Endothelial cell of umbilical vein (primary cell): ENCODE measurements at regions not wholly inside any gene's neighbourhood (a gene's known extent, or its start where the extent isn't known, plus 50 kb on each side); places are given as distances from the start of the nearest gene placed in this dataset.

Experiments
- EZH2 ChIP-seq: IDR thresholded peaks from 2 replicates; pipeline ENCODE4 v1.6.1; 2012; ENCODE audit warnings: borderline replicate concordance, low read depth, mild to moderate bottlenecking, moderate library complexity, low read length, inconsistent platforms; ENCODE audit not compliant: severe bottlenecking
- FOS ChIP-seq: IDR thresholded peaks from 2 replicates; pipeline ENCODE4 v1.6.1; 2011; ENCODE audit warnings: mild to moderate bottlenecking, low read length, moderate library complexity, borderline replicate concordance; ENCODE audit not compliant: insufficient read depth
- GATA2 ChIP-seq: IDR thresholded peaks from 2 replicates; pipeline ENCODE4 v1.7.0; 2011; ENCODE audit warnings: low read depth, mild to moderate bottlenecking, moderate library complexity, mixed read lengths, low read length; ENCODE audit not compliant: insufficient read length, insufficient read depth
- JUN ChIP-seq: IDR thresholded peaks from 2 replicates; pipeline ENCODE4 v1.6.1; 2011; ENCODE audit warnings: borderline replicate concordance, low read depth; ENCODE audit not compliant: insufficient read length, insufficient read depth
- MYC ChIP-seq: IDR thresholded peaks from one replicate; pipeline ENCODE4 v1.6.1; 2011; ENCODE audit warnings: mild to moderate bottlenecking, low read depth, low read length
- POLR2A ChIP-seq: IDR thresholded peaks from 2 replicates; pipeline ENCODE4 v1.6.1; 2012; ENCODE audit warnings: low read depth, mild to moderate bottlenecking, control low read depth, low read length
- POLR2AphosphoS5 ChIP-seq: IDR thresholded peaks from 2 replicates; pipeline ENCODE4 v1.6.1; 2012; ENCODE audit warnings: low read depth, mild to moderate bottlenecking, control low read depth, low read length, moderate library complexity; ENCODE audit not compliant: insufficient read depth
- TF ChIP-seq, protein P1 (sequence below), 2 donors: IDR thresholded peaks; 1 replicate in 1 of 2; 2 replicates in 1 of 2; pipeline ENCODE4 v1.5.1; 2011; ENCODE audit warnings: low read length in 2 of 2, mild to moderate bottlenecking in 2 of 2, moderate library complexity in 2 of 2, control low read depth in 1 of 2, inconsistent platforms in 1 of 2, low read depth in 1 of 2; ENCODE audit not compliant: insufficient read depth in 1 of 2; ENCODE audit errors: extremely low read depth in 1 of 2
- TF ChIP-seq, protein P2 (sequence below): IDR thresholded peaks from 2 replicates; pipeline ENCODE4 v1.6.1; 2011; ENCODE audit not compliant: insufficient read depth, insufficient read length

DNA sequence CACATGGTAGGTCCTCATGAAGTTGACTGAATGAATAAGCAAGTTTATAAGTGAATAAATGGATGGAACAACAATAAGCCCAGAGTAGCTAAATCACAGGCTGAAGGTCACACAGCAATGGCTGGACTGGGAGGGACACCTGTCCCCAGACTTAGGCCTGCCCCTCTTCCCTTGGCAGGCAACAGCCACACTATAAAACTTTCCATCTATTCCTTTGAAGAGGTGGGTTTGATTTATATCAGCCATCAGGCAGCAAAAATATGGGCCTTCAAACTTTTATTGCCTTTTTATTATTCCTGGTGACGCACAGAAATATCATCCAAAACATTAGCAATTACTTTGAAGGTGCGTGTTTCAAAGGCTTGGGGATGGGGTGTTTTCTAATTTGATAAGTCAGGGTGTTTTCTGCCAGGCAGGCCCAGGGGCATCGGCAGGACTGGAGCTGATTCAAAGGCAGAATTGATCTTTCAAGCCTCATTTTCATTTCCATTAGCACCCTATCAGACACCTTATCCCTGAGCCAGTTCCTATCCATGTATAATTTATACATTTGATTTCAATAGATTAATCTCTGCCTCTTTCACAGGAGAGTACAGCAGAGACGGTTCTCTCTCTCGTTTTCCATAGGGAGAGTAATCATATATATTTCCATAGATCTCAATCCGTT lies 67.2 kb upstream of the LYRM9 start:
- TF ChIP-seq, protein P1, sequence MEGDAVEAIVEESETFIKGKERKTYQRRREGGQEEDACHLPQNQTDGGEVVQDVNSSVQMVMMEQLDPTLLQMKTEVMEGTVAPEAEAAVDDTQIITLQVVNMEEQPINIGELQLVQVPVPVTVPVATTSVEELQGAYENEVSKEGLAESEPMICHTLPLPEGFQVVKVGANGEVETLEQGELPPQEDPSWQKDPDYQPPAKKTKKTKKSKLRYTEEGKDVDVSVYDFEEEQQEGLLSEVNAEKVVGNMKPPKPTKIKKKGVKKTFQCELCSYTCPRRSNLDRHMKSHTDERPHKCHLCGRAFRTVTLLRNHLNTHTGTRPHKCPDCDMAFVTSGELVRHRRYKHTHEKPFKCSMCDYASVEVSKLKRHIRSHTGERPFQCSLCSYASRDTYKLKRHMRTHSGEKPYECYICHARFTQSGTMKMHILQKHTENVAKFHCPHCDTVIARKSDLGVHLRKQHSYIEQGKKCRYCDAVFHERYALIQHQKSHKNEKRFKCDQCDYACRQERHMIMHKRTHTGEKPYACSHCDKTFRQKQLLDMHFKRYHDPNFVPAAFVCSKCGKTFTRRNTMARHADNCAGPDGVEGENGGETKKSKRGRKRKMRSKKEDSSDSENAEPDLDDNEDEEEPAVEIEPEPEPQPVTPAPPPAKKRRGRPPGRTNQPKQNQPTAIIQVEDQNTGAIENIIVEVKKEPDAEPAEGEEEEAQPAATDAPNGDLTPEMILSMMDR (IDR thresholded peaks at IDR 0.05; ENCODE audit: extremely low read depth in 1 of 2, insufficient read depth in 1 of 2, low read depth in 1 of 2, low read length in 2 of 2), result no peak
- TF ChIP-seq JUN (no peak), POLR2A (no peak), FOS (no peak), MYC (no peak), GATA2 (no peak), EZH2 (no peak), POLR2AphosphoS5 (no peak)
- TF ChIP-seq, protein P2, sequence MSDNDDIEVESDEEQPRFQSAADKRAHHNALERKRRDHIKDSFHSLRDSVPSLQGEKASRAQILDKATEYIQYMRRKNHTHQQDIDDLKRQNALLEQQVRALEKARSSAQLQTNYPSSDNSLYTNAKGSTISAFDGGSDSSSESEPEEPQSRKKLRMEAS, result no peak
